ENCODE measurements at regions not wholly inside any gene's neighbourhood (a gene's known extent, or its start where the extent isn't known, plus 50 kb on each side); places are given as distances from the start of the nearest gene placed in this dataset.

- TF ChIP-seq CTCF (IDR thresholded peaks at IDR 0.05) (no peak), POLR2A (IDR thresholded peaks at IDR 0.05) (no peak)
These were observed 769.0 kb upstream of the SLITRK1 start for GRCh38 chr13:84651288-84651687.

Measured in tibial nerve (tissue), 3 donors.